GM23248 (cell line): ENCODE measurements at regions not wholly inside any gene's neighbourhood (a gene's known extent, or its start where the extent isn't known, plus 50 kb on each side); places are given as distances from the start of the nearest gene placed in this dataset.

Experiments used
- DNase-seq: peaks from one replicate; pipeline ENCODE4 v3.0.0-alpha.2; 2015
- H2AFZ ChIP-seq: fragments of 200-600 bp; sonication (generic); 2 replicates; pipeline ENCODE4 v1.6.1; 2016; ENCODE audit warnings: antibody characterized with exemption
- H3F3A ChIP-seq: fragments of 200-600 bp; sonication (generic); 2 replicates; pipeline ENCODE4 v1.6.1; 2016; ENCODE audit warnings: mild to moderate bottlenecking, antibody characterized with exemption, mixed run types; ENCODE audit not compliant: insufficient read depth
- H3K27ac ChIP-seq: fragments of 200-600 bp; sonication (generic); 2 replicates; pipeline ENCODE4 v1.5.1; 2016; ENCODE audit warnings: mild to moderate bottlenecking
- H3K27me3 ChIP-seq: fragments of 200-600 bp; sonication (generic); replicated peaks from 2 replicates; pipeline ENCODE4 v1.6.1; 2016; ENCODE audit warnings: mild to moderate bottlenecking; ENCODE audit not compliant: insufficient read depth
- H3K36me3 ChIP-seq: fragments of 200-600 bp; sonication (generic); 2 replicates; pipeline ENCODE4 v1.6.1; 2016; ENCODE audit warnings: low read depth, mild to moderate bottlenecking
- H3K4me1 ChIP-seq: fragments of 200-600 bp; sonication (generic); 2 replicates; pipeline ENCODE4 v1.6.1; 2016; ENCODE audit warnings: mild to moderate bottlenecking; ENCODE audit not compliant: insufficient read depth
- H3K4me2 ChIP-seq: fragments of 200-600 bp; sonication (generic); one replicate; pipeline ENCODE4 v1.6.1; 2016; ENCODE audit warnings: mild to moderate bottlenecking; ENCODE audit not compliant: unreplicated experiment
- H3K4me3 ChIP-seq: fragments of 200-600 bp; sonication (generic); 2 replicates; pipeline ENCODE4 v1.5.1; 2016; ENCODE audit warnings: mild to moderate bottlenecking
- H3K79me2 ChIP-seq: fragments of 200-600 bp; sonication (generic); 2 replicates; pipeline ENCODE4 v1.6.1; 2016; ENCODE audit warnings: mild to moderate bottlenecking; ENCODE audit not compliant: insufficient read depth
- H3K9ac ChIP-seq: fragments of 200-600 bp; sonication (generic); 2 replicates; pipeline ENCODE4 v1.6.1; 2016; ENCODE audit warnings: mild to moderate bottlenecking
- H3K9me2 ChIP-seq: fragments of 200-600 bp; sonication (generic); 2 replicates; pipeline ENCODE4 v1.6.1; 2016; ENCODE audit warnings: mixed run types, mild to moderate bottlenecking, moderate library complexity; ENCODE audit not compliant: insufficient read depth
- H3K9me3 ChIP-seq: fragments of 200-600 bp; sonication (generic); one replicate; pipeline ENCODE4 v1.6.1; 2017; ENCODE audit warnings: low read depth
- H4K20me1 ChIP-seq: fragments of 200-600 bp; sonication (generic); 2 replicates; pipeline ENCODE4 v1.6.0; 2016; ENCODE audit not compliant: insufficient read depth
- EZH2 ChIP-seq: fragments of 200-600 bp; sonication (generic); IDR thresholded peaks from 2 replicates; pipeline ENCODE4 v1.6.1; 2018; ENCODE audit warnings: antibody characterized with exemption, mild to moderate bottlenecking; ENCODE audit not compliant: insufficient read depth, poor library complexity, severe bottlenecking
- EZH2phosphoT487 ChIP-seq: fragments of 200-600 bp; sonication (generic); IDR thresholded peaks from 2 replicates; pipeline ENCODE4 v1.6.1; 2018; ENCODE audit warnings: antibody characterized with exemption, moderate library complexity, mild to moderate bottlenecking, low read depth; ENCODE audit not compliant: insufficient read depth
- WGBS, 2 experiments: methylation state at CpG; one replicate each; pipeline ENCODE4 v1.1.6; 2015 to 2017; ENCODE audit warnings: low lambda C conversion rate in 2 of 2, low coverage in 1 of 2; ENCODE audit errors: missing lambda C conversion rate in 2 of 2; 5-methylcytosine and 5-hydroxymethylcytosine counted together
- in situ Hi-C: fragments of 300-500 bp; cut with MboI; formaldehyde crosslinking; loops from 2 replicates; pipeline ENCODE4 v1.15.0; 2020

GRCh38 chr15:66644869-66645268 lies 57.2 kb upstream of the SMAD6 start:
- Histone ChIP-seq H3K4me1 (peaks cover 21% of the 10 kb centered on the region), H3K4me3 (no peak overlapping the region), H3K79me2 (no peaks in the 10 kb centered on the region), H3K36me3 (no peaks in the 10 kb centered on the region), H3K9me3 (no peaks in the 10 kb centered on the region), H3K4me2 (no peak overlapping the region), H4K20me1 (no peaks in the 10 kb centered on the region), H3K9me2 (no peaks in the 10 kb centered on the region), H2AFZ (no peak overlapping the region), H3K27ac (no peak overlapping the region), H3F3A (no peaks in the 10 kb centered on the region), H3K9ac (no peak overlapping the region), H3K27me3 (no peaks in the 10 kb centered on the region)
- TF ChIP-seq EZH2phosphoT487 (no peak), EZH2 (no peak)
- 55 to 63% methylated on average over 5 of the region's 5 CpGs for WGBS, 2 experiments
- in situ Hi-C loops, result no loop called here
- peak; percentile 65 for DNase-seq

GRCh38 chr15:66646308-66646707 lies 55.7 kb upstream of the SMAD6 start:
- Histone ChIP-seq H3K9me3 (no peaks in the 10 kb centered on the region), H3F3A (no peaks in the 10 kb centered on the region), H3K9me2 (no peaks in the 10 kb centered on the region), H2AFZ (no peak overlapping the region), H3K27ac (no peak overlapping the region), H3K9ac (no peak overlapping the region), H3K4me3 (no peak overlapping the region), H4K20me1 (no peaks in the 10 kb centered on the region), H3K36me3 (no peaks in the 10 kb centered on the region), H3K79me2 (no peaks in the 10 kb centered on the region), H3K27me3 (no peaks in the 10 kb centered on the region), H3K4me1 (peaks cover 29% of the 10 kb centered on the region), H3K4me2 (peak overlapping the region; percentile 37)
- TF ChIP-seq EZH2phosphoT487 (no peak), EZH2 (no peak)
- peak; percentile 96 for DNase-seq
- 30 to 31% methylated on average over 9 of the region's 9 CpGs for WGBS, 2 experiments
- in situ Hi-C loops, result no loop called here

GRCh38 chr15:66646799-66647198 lies 55.2 kb upstream of the SMAD6 start:
- no peaks in the 10 kb centered on the region for H3K9me3 ChIP-seq
- H3K4me1 ChIP-seq, result peaks cover 29% of the 10 kb centered on the region
- peak; percentile 44 for DNase-seq
- no peaks in the 10 kb centered on the region for H3K27me3 ChIP-seq
- H3K9me2 ChIP-seq, result no peaks in the 10 kb centered on the region
- in situ Hi-C loops, result no loop called here
- TF ChIP-seq EZH2phosphoT487, result no peak
- TF ChIP-seq EZH2, result no peak
- H2AFZ ChIP-seq, result no peak overlapping the region
- H3K36me3 ChIP-seq, result no peaks in the 10 kb centered on the region
- no peaks in the 10 kb centered on the region for H4K20me1 ChIP-seq
- H3F3A ChIP-seq, result no peaks in the 10 kb centered on the region
- H3K9ac ChIP-seq, result no peak overlapping the region
- H3K79me2 ChIP-seq, result no peaks in the 10 kb centered on the region
- H3K27ac ChIP-seq, result no peak overlapping the region
- H3K4me3 ChIP-seq, result no peak overlapping the region
- H3K4me2 ChIP-seq, result peak overlapping the region; percentile 17

GRCh38 chr15:66647358-66647757 lies 54.7 kb upstream of the SMAD6 start:
- no peak for DNase-seq
- Histone ChIP-seq H3K9me3 (no peaks in the 10 kb centered on the region), H3K36me3 (no peaks in the 10 kb centered on the region), H3F3A (no peaks in the 10 kb centered on the region), H4K20me1 (no peaks in the 10 kb centered on the region), H2AFZ (no peak overlapping the region), H3K79me2 (no peaks in the 10 kb centered on the region), H3K9me2 (no peaks in the 10 kb centered on the region), H3K9ac (no peak overlapping the region), H3K4me3 (no peak overlapping the region), H3K4me2 (no peak overlapping the region), H3K4me1 (peaks cover 29% of the 10 kb centered on the region), H3K27me3 (no peaks in the 10 kb centered on the region), H3K27ac (no peak overlapping the region)
- in situ Hi-C loops, result no loop called here
- TF ChIP-seq EZH2phosphoT487, result no peak
- no peak for TF ChIP-seq EZH2
- WGBS, 2 experiments, result 76 to 84% methylated on average over 16 of the region's 16 CpGs

GRCh38 chr15:66648588-66648987 lies 53.4 kb upstream of the SMAD6 start:
- no peaks in the 10 kb centered on the region for H3F3A ChIP-seq
- H3K4me1 ChIP-seq, result peaks cover 29% of the 10 kb centered on the region
- H2AFZ ChIP-seq, result no peak overlapping the region
- no peaks in the 10 kb centered on the region for H3K9me2 ChIP-seq
- no peaks in the 10 kb centered on the region for H3K9me3 ChIP-seq
- H3K4me2 ChIP-seq, result no peak overlapping the region
- no peak for DNase-seq
- no peak overlapping the region for H3K4me3 ChIP-seq
- in situ Hi-C loops, result no loop called here
- H3K27me3 ChIP-seq, result no peaks in the 10 kb centered on the region
- no peaks in the 10 kb centered on the region for H4K20me1 ChIP-seq
- no peaks in the 10 kb centered on the region for H3K79me2 ChIP-seq
- no peak overlapping the region for H3K9ac ChIP-seq
- WGBS, 2 experiments, result 72 to 77% methylated on average over 3 of the region's 3 CpGs
- TF ChIP-seq EZH2phosphoT487 (no peak), EZH2 (no peak)
- H3K27ac ChIP-seq, result no peak overlapping the region
- H3K36me3 ChIP-seq, result no peaks in the 10 kb centered on the region
